HCT116 (cell line): ENCODE measurements at regions not wholly inside any gene's neighbourhood (a gene's known extent, or its start where the extent isn't known, plus 50 kb on each side); places are given as distances from the start of the nearest gene placed in this dataset.

ENCODE experiments used
- EGR1 ChIP-seq: IDR thresholded peaks from 2 replicates; pipeline ENCODE4 v1.6.1; 2012; ENCODE audit warnings: low read depth
- EZH2 ChIP-seq: fragments of 200-600 bp; sonication (generic); IDR thresholded peaks from 2 replicates; pipeline ENCODE4 v1.6.1; 2017; ENCODE audit warnings: antibody characterized with exemption, mixed run types
- EZH2phosphoT487 ChIP-seq: fragments of 200-600 bp; IDR thresholded peaks from 2 replicates; pipeline ENCODE4 v1.6.1; 2018; ENCODE audit warnings: antibody characterized with exemption, borderline replicate concordance
- POLR2A ChIP-seq: IDR thresholded peaks from 2 replicates; pipeline ENCODE4 v1.7.0; 2011; ENCODE audit warnings: borderline replicate concordance; ENCODE audit not compliant: insufficient read depth, insufficient read length; ENCODE audit errors: extremely low read depth
- POLR2AphosphoS5 ChIP-seq: IDR thresholded peaks from 2 replicates; pipeline ENCODE4 v1.6.1; 2011; ENCODE audit warnings: mild to moderate bottlenecking, low read depth, low read length, moderate library complexity
- RAD21 ChIP-seq: IDR thresholded peaks from 2 replicates; pipeline ENCODE4 v1.6.1; 2012; ENCODE audit warnings: low read depth, mild to moderate bottlenecking
- SIN3A ChIP-seq: IDR thresholded peaks from 2 replicates; pipeline ENCODE4 v1.6.1; 2012; ENCODE audit warnings: low read depth
- TF ChIP-seq, protein P1 (sequence below), 3 experiments: fragments of 200-600 bp in 1 of 3; sonication (generic) in 1 of 3; IDR thresholded peaks in 2 of 3; conservative IDR thresholded peaks in 1 of 3; 2 replicates each; pipeline ENCODE4 v1.5.1; 2012 to 2017; ENCODE audit warnings: low read depth in 2 of 3, low read length in 2 of 3, antibody characterized with exemption in 1 of 3, borderline replicate concordance in 1 of 3, control low read depth in 1 of 3, mild to moderate bottlenecking in 1 of 3, mixed read lengths in 1 of 3, mixed run types in 1 of 3, moderate library complexity in 1 of 3; ENCODE audit not compliant: insufficient read depth in 1 of 3
- TF ChIP-seq, protein P2 (sequence below): IDR thresholded peaks from 2 replicates; pipeline ENCODE4 v1.6.1; 2012
- TF ChIP-seq, protein P3 (sequence below): IDR thresholded peaks from 2 replicates; pipeline ENCODE4 v1.6.1; 2012; ENCODE audit warnings: low read depth

DNA sequence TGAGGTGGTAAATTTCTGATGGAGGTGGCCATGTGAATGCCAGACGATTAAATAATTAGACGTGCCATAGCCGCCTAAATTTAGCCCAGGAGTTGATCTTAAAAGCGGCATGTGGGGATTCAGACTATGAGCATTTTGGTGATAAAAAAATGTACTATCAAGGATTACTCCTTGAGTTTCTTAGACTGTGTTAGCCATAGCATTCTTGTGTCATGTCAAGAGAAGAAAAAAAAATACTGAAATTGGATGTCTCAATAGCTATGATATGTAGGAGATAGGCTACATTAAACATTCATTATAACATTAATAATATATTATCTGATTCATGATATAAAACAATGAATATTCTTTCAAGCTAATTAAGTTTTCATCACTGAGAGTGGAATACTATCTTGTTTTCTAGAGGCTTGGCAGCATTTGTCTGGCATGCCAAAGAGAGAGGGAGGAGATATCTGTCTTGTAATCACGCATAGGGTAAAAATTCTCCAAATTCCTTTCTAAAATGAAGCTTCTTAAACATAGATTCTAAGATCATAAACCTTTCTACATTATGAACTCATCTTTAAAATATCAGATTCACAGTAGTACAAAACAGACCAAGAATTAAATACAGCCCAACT is 727.0 kb downstream of the C12orf50 start:
- TF ChIP-seq POLR2AphosphoS5: no peak
- TF ChIP-seq EZH2: no peak
- no peak for TF ChIP-seq EGR1
- TF ChIP-seq, protein P1, sequence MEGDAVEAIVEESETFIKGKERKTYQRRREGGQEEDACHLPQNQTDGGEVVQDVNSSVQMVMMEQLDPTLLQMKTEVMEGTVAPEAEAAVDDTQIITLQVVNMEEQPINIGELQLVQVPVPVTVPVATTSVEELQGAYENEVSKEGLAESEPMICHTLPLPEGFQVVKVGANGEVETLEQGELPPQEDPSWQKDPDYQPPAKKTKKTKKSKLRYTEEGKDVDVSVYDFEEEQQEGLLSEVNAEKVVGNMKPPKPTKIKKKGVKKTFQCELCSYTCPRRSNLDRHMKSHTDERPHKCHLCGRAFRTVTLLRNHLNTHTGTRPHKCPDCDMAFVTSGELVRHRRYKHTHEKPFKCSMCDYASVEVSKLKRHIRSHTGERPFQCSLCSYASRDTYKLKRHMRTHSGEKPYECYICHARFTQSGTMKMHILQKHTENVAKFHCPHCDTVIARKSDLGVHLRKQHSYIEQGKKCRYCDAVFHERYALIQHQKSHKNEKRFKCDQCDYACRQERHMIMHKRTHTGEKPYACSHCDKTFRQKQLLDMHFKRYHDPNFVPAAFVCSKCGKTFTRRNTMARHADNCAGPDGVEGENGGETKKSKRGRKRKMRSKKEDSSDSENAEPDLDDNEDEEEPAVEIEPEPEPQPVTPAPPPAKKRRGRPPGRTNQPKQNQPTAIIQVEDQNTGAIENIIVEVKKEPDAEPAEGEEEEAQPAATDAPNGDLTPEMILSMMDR (IDR thresholded peaks at IDR 0.05 in 2 of 3, conservative IDR thresholded peaks at IDR 0.05 in 1 of 3; ENCODE audit: borderline replicate concordance in 1 of 3, insufficient read depth in 1 of 3, low read depth in 2 of 3, low read length in 2 of 3): no peak
- TF ChIP-seq RAD21: no peak
- no peak for TF ChIP-seq POLR2A
- no peak for TF ChIP-seq EZH2phosphoT487
- TF ChIP-seq, protein P2, sequence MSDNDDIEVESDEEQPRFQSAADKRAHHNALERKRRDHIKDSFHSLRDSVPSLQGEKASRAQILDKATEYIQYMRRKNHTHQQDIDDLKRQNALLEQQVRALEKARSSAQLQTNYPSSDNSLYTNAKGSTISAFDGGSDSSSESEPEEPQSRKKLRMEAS: no peak
- TF ChIP-seq SIN3A: no peak
- TF ChIP-seq, protein P3, sequence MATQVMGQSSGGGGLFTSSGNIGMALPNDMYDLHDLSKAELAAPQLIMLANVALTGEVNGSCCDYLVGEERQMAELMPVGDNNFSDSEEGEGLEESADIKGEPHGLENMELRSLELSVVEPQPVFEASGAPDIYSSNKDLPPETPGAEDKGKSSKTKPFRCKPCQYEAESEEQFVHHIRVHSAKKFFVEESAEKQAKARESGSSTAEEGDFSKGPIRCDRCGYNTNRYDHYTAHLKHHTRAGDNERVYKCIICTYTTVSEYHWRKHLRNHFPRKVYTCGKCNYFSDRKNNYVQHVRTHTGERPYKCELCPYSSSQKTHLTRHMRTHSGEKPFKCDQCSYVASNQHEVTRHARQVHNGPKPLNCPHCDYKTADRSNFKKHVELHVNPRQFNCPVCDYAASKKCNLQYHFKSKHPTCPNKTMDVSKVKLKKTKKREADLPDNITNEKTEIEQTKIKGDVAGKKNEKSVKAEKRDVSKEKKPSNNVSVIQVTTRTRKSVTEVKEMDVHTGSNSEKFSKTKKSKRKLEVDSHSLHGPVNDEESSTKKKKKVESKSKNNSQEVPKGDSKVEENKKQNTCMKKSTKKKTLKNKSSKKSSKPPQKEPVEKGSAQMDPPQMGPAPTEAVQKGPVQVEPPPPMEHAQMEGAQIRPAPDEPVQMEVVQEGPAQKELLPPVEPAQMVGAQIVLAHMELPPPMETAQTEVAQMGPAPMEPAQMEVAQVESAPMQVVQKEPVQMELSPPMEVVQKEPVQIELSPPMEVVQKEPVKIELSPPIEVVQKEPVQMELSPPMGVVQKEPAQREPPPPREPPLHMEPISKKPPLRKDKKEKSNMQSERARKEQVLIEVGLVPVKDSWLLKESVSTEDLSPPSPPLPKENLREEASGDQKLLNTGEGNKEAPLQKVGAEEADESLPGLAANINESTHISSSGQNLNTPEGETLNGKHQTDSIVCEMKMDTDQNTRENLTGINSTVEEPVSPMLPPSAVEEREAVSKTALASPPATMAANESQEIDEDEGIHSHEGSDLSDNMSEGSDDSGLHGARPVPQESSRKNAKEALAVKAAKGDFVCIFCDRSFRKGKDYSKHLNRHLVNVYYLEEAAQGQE: no peak
